ENCODE measurements at regions not wholly inside any gene's neighbourhood (a gene's known extent, or its start where the extent isn't known, plus 50 kb on each side); places are given as distances from the start of the nearest gene placed in this dataset.

- 79 to 86% methylated on average over 6 of the region's 6 CpGs for WGBS, 2 donors
- intact Hi-C loops (cut with DNase I): no loop called here
- no peak overlapping the region for H3K27ac ChIP-seq
- H3K9me3 ChIP-seq: no peaks in the 10 kb centered on the region
- no peak for DNase-seq
- no peak for TF ChIP-seq POLR2A (IDR thresholded peaks at IDR 0.05)
- TF ChIP-seq CTCF (IDR thresholded peaks at IDR 0.05): no peak
- no peaks in the 10 kb centered on the region for H3K27me3 ChIP-seq
- H3K4me1 ChIP-seq: no peaks in the 10 kb centered on the region
- no peak overlapping the region for H3K4me3 ChIP-seq (replicated peaks in 1 of 3)
- H3K36me3 ChIP-seq: no peaks in the 10 kb centered on the region
These were observed 135.0 kb upstream of the SLC35B3 start for GRCh38 chr6:8570256-8570920.

- Histone ChIP-seq H3K9me3 (no peaks in the 10 kb centered on the region), H3K36me3 (no peaks in the 10 kb centered on the region), H3K4me3 (replicated peaks in 1 of 3) (no peak overlapping the region), H3K4me1 (no peaks in the 10 kb centered on the region), H3K27ac (no peak overlapping the region), H3K27me3 (no peaks in the 10 kb centered on the region)
- TF ChIP-seq CTCF (IDR thresholded peaks at IDR 0.05) (no peak), POLR2A (IDR thresholded peaks at IDR 0.05) (no peak)
- intact Hi-C loops (cut with DNase I): no loop called here
- WGBS, 2 donors: 72 to 85% methylated on average over 3 of the region's 3 CpGs
- DNase-seq: no peak
These were observed 126.8 kb upstream of the SLC35B3 start for GRCh38 chr6:8562125-8562524.

GRCh38 chr6:8558953-8559352 is 123.6 kb upstream of the SLC35B3 start:
- DNase-seq: no peak
- H3K4me1 ChIP-seq: no peaks in the 10 kb centered on the region
- no peak overlapping the region for H3K4me3 ChIP-seq (replicated peaks in 1 of 3)
- TF ChIP-seq POLR2A (IDR thresholded peaks at IDR 0.05): no peak
- TF ChIP-seq CTCF (IDR thresholded peaks at IDR 0.05): no peak
- intact Hi-C loops (cut with DNase I): no loop called here
- H3K36me3 ChIP-seq: no peaks in the 10 kb centered on the region
- no peak overlapping the region for H3K27ac ChIP-seq
- H3K27me3 ChIP-seq: no peaks in the 10 kb centered on the region
- WGBS, 2 donors: 63 to 72% methylated on average over 4 of the region's 4 CpGs
- no peaks in the 10 kb centered on the region for H3K9me3 ChIP-seq

- no peaks in the 10 kb centered on the region for H3K36me3 ChIP-seq
- no peak for DNase-seq
- H3K9me3 ChIP-seq: no peaks in the 10 kb centered on the region
- H3K27me3 ChIP-seq: no peaks in the 10 kb centered on the region
- no peaks in the 10 kb centered on the region for H3K4me1 ChIP-seq
- intact Hi-C loops (cut with DNase I): no loop called here
- 78 to 83% methylated on average over 2 of the region's 2 CpGs for WGBS, 2 donors
- TF ChIP-seq CTCF (IDR thresholded peaks at IDR 0.05) (no peak), POLR2A (IDR thresholded peaks at IDR 0.05) (no peak)
- no peak overlapping the region for H3K27ac ChIP-seq
- no peak overlapping the region for H3K4me3 ChIP-seq (replicated peaks in 1 of 3)
These were observed 121.8 kb upstream of the SLC35B3 start for GRCh38 chr6:8557014-8557748.

- Histone ChIP-seq H3K36me3 (no peaks in the 10 kb centered on the region), H3K9me3 (no peaks in the 10 kb centered on the region), H3K27me3 (no peaks in the 10 kb centered on the region), H3K4me1 (no peaks in the 10 kb centered on the region), H3K4me3 (replicated peaks in 1 of 3) (no peak overlapping the region), H3K27ac (no peak overlapping the region)
- DNase-seq: no peak
- 83 to 86% methylated on average over 1 of the region's 1 CpG for WGBS, 2 donors
- TF ChIP-seq POLR2A (IDR thresholded peaks at IDR 0.05) (no peak), CTCF (IDR thresholded peaks at IDR 0.05) (no peak)
- intact Hi-C loops (cut with DNase I): no loop called here
These were observed 121.1 kb upstream of the SLC35B3 start for GRCh38 chr6:8556370-8557013.
